Muscle of back (tissue), 3 donors: ENCODE measurements at regions not wholly inside any gene's neighbourhood (a gene's known extent, or its start where the extent isn't known, plus 50 kb on each side); places are given as distances from the start of the nearest gene placed in this dataset.

Experiments used
- DNase-seq, 3 donors: peaks; one replicate each; pipeline versions ENCODE4 v3.0.0 to v3.0.0-alpha.2; 2013

DNA sequence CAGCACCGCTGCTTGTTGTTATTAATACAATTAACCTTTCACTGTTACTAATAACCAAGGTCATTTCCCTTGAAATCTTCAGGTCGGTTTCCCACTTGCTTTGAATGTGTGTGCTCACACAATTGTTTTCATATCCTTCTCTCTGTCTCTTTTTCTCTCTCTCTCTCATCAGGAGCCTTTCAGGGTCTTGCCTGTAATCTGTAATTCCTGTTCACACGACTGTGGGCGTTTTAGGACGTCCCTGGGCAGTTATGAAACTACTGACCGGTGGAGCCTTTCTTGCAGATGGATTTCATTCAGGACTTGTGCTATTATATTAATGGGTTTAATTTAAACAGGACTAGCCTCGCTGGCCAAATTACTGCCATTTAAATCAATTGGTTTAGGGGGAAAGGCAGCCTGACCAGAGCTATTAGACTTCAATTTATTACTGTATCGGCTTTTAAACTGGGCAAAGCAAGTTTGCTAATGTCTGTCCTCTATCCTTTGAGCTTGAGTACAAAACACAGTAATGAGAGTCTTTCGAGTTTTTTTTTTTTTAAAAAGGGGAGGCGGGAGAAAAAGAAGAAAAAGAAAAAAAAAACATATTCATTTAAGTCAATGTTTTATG lies 316.0 kb upstream of the TLE4 start:
- DNase-seq: no peak

DNA sequence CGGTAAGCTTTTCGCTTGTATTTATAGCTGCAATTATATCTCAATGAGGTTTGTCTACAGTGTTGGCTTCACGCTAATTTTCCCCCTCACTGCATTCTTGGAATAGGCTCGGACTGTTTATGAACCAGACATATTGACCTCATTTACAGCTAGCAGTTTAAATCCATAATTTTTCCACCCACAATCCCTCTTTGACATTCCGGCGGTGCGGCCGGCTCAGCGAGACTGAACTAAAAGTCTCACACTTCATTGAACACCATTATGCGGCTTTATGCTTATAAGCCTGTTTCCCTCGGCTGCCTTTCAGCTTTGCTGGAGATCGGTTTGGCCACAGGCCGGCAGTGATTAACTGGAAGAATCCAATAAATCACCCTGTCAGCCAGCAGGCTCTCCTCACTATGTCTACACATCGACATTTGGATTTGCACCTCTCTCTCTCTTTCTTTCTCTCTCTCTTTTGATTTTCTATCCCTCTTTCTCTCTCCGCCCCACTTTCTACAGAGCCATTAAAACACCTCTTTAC lies 315.0 kb upstream of the TLE4 start:
- DNase-seq: peak; percentile 43 to 90 (median 71)

DNA sequence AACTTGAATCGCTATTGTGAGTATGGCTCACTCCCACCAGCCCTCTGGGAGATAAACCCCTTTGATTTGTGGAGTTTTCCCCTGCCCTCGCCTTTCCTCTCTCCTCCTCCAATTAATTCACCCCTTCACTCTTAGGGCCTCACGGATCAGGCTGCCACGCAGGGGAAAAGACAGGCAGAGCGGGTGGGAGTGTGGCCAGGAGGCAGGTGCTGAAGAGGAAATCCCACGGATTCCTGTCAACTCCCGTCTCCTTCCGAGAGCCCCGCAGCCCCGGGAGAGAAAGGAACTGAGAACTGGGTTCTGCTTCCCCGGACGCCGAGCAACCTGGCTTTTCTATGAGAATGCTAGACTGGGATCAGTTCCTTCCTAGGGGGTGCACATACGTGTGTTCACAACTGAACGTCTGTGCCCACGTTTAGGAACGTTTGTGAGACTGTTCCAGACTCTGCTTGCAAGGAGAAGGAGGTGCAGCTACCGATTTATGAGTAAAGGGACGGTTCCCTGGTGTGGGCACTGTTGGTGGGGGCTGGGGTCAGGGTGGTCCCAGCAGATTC lies 314.5 kb upstream of the TLE4 start:
- DNase-seq: peak in 2 of 3 donors; percentile 17 to 57

DNA sequence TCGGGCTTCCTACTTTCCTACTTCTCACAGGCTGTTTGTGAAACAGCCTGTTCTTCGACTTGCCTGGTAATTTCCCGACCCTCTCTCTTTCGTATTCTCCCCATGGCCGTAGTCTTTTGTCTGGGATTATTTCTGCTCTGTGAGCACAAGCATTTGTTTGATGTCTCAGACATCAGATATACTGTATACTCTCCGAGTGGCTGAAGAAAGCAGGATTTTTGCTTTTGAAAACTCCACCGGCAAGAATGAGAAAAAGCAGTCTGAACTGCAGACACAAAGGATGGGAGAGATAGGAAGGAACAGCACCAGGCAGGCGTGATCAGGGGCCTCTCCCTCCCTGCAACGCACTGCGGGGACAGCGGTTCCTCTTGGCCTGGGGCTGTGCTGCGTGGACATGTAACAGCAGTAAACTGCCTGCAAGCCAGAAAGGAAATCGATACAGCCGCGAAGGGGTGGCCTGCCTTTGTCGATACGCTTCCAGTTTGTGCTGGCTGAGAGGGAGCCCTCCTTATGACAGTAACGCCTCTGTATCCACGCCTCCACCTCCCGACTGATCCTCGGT lies 313.9 kb upstream of the TLE4 start:
- peak in 2 of 3 donors; percentile 15 to 50 for DNase-seq

DNA sequence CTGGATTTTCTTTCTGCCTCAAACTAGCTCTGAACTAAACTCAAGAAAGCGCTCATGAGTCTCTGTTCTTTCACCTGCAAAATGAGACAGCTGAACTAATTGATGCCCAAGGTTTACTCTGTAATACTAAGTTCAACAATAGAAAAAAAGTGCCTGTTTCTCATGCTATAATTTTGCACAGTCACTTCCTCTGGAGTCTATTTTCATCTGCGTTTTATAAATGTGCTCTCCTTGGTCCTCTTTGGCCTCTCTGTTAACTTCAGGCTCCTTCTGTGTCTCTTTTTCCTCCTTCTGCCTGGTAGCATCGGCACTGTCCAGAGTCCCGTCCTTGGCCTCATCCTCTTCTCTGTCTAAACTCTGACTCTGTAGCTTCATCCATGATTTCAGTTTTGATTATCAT lies 311.9 kb upstream of the TLE4 start:
- DNase-seq: no peak

DNA sequence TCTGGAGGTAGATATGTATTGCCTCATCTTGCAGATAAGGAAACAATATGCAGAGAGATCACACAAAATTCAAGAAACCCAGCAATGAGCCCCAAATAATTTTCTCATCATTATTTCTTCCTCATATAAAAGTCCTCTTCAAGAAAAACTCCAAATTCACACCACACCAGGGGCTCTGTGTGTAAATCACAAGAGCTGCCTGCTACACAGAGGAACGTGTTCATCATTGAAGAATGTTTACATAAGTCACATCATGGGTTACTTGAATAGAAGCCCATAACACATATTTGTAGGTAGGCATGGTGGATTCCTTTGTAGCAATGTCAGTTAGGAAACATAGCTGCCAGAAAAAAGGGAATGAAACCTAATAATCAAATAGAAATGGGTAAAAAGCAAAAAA lies 308.1 kb upstream of the TLE4 start:
- no peak for DNase-seq

DNA sequence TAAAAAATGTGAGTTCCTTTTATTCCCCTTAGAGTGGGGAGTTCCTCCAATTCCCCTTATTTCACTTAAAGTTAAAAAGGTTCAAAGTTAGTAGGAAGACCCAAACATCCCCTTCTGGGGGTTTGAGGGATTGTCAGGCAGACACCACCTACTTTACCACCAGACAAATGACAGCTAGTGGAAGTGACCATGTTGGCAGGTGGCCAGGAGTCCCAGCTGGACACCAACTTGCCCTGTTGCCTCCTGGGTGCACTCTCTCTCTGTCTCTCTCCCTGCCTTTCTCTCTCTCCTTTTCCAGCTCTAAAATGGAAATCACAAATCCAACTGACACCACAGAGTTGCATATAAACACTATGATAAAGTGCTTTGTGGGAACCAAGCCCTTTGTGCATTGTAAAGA lies 307.7 kb upstream of the TLE4 start:
- no peak for DNase-seq

DNA sequence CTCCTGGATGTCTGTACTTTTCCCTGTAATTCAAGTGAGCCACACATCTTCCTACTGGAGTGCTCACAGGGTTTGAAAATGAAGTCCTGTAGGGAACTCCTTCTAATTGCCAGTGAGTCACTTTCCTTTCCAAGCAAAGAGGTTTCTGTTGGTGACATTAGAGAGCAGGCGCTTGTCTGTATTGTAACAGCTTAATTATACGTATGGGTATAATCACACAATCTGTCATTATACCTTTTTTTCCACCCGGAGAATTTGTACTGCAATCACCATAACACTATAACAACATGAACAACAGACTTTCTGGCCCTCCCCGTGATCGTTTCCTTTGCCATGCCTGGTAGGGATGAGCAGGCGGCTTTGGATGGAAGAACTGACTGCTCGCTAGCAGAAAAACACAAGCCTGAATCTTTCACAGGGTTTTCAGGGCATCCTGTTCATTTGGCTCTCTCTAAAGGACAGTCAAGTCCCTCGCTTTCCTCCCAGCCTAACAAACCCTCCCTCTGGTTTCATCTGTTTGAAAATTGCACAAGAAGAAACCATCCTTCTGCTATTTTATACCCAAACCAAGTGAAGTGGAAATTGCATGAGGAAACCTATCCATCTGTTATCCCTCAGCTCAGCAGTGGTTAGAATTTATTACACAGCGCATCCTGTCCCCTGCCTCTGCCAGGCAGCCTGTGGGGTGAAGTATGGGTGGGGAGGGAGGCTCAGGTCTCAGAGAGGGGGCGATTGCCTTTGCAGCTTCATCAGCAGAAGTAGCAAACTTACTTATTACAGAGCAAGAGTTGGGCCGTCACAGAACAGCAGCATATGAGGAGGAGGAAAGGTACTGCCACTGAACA lies 307.0 kb upstream of the TLE4 start:
- DNase-seq: no peak

DNA sequence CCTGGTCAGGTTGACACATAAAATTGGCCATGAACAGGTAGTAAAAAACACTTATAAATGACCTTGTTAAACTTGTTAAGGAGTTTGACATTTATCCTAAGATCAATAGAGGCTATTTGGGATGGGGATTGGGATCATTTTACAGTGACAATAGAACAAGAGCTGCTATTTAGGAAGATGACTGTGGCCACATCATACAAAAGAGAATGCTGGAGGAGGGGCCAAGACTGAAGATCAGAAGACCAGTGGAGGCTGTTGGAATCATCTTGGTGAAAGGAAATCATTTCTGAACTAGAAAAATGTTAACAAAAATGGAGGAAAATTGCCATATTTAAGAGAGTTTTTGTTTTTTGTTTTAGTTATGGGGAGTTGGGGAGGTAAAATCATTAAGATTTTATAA lies 304.8 kb upstream of the TLE4 start:
- DNase-seq: no peak

DNA sequence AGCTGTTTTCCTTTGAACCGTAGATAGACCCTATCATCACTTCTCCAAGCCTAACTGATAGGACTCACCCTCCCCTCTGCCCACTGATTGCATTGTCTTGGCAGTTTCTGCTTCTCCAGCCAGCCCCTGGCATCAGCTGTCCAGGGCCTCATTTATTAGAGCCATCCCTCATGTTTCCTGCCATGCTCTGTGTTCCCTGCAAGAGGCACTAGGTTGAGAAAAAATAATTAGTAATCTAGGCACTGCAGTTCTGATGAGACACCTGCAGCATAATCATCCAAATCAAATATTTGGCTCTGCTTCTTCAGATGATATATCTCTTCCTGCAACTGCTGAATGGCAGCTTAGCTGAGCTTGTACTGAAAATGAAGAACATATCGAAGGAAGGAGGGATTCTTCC lies 303.0 kb upstream of the TLE4 start:
- DNase-seq: no peak

DNA sequence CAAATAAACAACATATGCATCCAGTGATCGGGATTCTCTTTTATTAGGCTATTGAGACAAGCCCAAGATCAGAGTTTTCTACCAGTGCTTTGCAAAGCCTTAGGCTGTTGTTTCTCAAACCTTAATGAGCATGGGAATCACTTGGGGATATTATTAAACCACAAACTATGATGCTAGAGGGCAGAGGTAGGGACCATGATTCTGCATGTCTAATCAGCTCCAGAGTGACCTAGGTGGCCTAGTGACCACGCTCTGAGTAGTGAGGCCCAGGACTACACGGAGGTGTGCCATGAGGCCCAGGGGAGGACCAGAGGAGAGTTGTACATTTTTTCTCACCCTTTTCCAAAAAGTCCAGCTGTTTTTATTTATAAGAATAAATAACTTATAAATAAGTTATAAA lies 298.5 kb upstream of the TLE4 start:
- no peak for DNase-seq

DNA sequence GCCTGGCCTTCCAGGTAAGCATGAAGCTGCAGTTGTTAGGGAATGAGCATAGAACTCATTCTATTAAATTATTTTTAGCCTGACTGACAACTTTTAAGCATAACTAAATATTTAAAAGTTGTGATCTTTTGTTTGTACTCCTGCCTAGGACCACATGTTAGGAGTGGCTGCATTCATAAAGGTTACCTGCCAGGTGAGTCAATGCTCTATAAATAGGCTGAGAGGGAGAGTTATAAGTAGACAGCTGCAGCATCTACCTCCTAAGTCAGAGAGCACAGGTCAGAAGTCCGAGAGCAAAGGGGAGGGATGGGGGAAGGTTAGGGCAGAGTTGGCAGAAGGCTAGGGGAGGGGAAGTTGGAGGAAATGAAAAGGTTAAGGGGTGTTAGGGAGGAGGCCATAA lies 292.4 kb upstream of the TLE4 start:
- DNase-seq: no peak

DNA sequence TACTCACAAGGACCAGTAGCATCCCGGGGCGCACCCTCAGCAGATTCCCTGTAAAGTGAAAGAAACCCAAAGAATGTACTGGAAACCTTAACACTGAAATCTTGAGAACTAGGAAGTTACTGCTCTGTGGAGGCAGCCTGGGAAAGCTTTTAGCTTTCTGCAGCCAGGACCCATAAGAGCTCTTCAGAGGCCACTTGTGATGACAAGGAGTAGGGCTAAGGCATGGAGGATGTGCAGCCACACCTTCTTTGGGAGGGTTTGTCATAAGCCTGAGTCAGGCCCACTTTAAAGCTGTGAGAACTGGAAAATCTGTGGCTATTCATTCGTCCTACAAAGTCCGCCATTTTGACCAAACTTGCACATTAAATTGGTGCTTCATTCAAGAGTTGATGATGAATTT lies 291.1 kb upstream of the TLE4 start:
- DNase-seq: no peak

DNA sequence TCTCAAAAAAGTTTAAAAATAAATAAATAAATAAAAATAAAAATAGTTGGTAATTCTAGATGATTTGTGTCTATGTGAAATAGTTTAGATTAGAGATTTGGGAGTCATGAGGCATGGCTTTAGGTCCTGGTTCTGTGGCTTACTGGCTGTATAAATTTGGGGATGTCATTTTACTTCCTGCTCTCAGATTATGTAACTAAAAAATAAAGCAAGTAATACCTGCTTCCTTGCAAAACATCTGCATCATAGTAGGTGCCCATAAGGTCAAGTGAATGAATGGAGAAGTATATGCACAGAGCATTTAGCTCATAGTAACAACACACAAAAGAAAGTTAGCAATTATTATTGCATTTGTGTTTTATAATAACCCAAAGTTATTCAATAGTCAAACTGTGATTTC lies 287.7 kb upstream of the TLE4 start:
- DNase-seq: no peak

DNA sequence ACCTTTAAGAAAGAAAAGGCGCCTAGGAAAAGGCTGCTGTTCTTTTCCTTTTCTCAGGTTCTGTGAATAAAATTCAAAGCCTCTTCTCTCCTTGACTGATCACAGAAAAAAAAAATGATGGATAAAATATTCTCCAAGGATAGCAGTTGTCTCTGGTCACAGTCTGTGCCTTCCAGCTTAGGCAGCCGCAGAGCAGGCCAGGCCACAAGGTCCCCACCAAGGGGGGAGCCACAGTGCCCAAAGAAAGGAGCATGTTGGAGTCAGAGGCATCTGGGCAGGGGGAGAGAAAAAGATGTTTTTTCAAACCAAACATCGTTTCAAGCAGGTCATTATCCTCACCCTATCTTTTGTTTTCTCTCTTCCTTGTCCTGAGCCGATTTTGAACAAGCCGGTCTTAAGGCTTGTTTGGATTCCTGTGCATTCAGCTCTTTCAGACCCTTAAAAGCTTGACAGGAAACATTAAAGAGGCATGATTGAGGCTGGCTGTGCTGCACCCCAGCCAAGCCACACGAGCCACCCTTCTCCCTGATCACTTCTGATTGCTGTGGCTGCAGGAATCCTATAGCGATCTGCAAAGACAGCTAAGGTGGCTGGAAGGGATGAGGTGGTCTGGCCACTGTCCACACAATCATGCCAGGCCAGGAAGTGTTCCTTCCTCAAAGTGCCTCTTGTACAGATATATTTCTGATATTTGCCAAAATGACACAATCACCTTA lies 284.6 kb upstream of the TLE4 start:
- DNase-seq: no peak

DNA sequence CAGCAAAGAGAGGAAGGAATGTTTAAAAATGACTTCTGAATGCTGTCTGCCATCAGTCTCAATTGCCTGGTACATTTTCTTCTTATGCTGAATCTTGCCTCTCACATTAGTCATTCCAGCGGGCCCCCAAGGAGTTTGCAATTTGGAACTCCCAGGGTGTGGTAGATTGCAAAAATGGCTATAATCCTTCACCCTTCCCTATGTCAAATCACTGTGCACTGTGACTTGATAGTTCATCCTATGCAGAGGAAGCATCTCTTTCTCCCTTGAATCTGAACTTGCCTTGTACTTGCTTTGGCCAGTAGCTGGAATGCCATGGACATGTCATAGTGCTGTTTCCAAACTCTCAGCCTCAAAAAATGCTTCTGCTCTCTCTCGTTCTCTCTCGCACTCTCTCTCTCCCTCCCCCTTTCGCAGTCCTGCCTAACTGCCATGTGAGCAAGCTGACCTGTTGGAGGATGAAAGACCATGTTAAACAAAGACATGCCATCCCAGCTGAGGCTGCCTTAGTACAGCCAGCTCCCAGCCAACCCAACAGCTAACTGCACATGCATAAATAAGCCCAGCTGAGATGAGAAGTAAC lies 284.0 kb upstream of the TLE4 start:
- no peak for DNase-seq

DNA sequence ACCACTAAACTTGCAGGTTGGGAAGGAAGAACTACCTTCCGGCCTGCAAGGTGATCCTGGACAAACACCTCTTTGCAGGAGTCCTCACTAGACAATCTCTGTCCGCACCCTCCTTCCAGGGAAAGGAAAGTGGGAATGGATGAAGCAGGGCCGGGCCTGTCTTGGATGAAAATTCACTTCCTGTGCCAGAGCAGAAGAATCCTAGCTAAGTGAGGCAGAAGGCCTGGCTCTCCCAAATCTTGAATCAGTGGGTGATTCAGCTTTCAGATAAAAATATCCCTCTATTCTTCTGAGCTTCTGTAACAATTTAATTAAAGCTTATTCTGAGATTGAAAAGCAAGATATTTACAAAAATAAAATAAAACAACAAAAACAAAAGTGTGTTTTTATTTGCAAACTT lies 281.9 kb upstream of the TLE4 start:
- DNase-seq: no peak

DNA sequence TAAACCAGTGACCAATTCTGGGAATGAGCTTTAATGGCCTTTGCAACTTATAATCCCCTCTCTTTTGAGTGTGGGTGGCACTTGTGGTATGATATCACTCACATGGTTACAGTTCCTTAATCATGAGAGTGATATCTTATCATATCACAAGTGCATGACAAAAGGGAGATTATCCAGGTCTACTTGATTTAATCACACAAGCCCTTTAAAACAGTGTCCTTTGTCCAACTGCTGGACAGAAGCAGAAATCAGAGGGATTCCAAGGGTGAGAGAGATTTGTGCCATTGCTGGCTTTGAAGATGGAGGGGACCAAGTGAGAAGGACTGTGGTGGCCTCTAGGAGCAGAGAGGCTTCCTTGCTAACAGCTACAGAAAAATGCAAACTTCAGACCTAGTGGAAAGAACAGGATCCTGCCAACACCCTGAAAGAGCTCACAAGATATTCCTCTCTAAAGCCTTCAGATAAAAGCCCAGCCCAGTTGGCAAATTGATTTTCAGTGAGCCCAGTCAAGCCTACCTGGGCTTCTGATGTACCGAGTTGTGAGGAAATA lies 279.0 kb upstream of the TLE4 start:
- DNase-seq: no peak

DNA sequence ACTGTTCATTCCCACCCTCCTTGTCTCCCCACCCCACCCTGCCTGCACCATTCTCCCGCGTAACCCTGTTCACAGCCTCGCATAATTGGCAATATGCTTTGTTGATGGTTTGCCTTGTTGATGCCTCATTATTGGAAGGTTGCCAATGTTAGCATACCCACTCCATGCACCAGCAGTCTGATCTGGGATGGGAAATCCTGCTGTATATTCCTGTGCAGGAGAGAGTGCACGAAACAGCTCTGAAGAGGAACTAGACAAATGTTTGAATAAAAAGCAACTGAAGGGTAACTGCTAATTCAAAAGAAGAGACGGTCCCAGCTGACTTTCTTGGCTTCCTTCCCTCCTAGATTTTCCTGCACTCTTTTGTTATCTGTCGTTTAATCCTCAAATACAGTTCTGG lies 271.7 kb upstream of the TLE4 start:
- DNase-seq: peak in 1 of 3 donors; percentile 21

DNA sequence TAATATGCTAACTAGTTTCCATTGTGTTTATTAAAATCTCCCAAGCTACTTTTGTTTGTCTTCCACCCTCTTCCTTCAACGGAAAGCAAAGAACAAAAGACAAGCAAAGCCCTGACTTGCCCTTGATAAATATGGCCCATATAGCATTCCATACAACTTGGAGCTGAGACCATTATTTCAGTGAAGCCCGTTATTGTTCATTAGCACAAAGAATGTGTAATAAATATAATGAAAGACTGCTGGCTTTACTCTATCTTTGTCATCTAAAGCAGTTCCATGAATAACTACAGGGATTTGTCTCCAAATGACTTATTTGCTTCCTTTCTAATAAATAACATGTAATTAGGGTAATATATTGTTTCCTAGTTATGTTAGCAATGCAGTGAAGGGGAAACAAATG lies 270.7 kb upstream of the TLE4 start:
- no peak for DNase-seq
